Neural cell (in vitro differentiated cells): ENCODE measurements at regions not wholly inside any gene's neighbourhood (a gene's known extent, or its start where the extent isn't known, plus 50 kb on each side); places are given as distances from the start of the nearest gene placed in this dataset.

Experiments used
- H2AFZ ChIP-seq: fragments of 200-600, 300-800 bp; sonication (generic), shearing (Covaris generic); 2 replicates; pipeline ENCODE4 v1.6.0; 2014; ENCODE audit warnings: low read depth, mild to moderate bottlenecking, antibody characterized with exemption, low read length, moderate library complexity
- H3F3A ChIP-seq: fragments of 200-600 bp; shearing (Covaris generic); 2 replicates; pipeline ENCODE4 v1.6.1; 2016; ENCODE audit warnings: mild to moderate bottlenecking, moderate library complexity, mixed read lengths, antibody characterized with exemption, low read length; ENCODE audit not compliant: insufficient read depth, poor library complexity, severe bottlenecking
- H3K27ac ChIP-seq: fragments of 200-600, 300-800 bp; sonication (generic), shearing (Covaris generic); 2 replicates; pipeline ENCODE4 v1.5.1; 2014; ENCODE audit warnings: mild to moderate bottlenecking, low read length, moderate library complexity
- H3K27me3 ChIP-seq: fragments of 300-800, 200-600 bp; sonication (generic), shearing (Covaris generic); 2 replicates; pipeline ENCODE4 v1.6.0; 2014; ENCODE audit warnings: mild to moderate bottlenecking, low read depth, low read length, moderate library complexity; ENCODE audit not compliant: insufficient read depth
- H3K36me3 ChIP-seq: fragments of 300-800, 200-600 bp; sonication (generic), shearing (Covaris generic); 2 replicates; pipeline ENCODE4 v1.5.1; 2014; ENCODE audit warnings: mild to moderate bottlenecking, antibody characterized with exemption, low read length, moderate library complexity; ENCODE audit not compliant: insufficient read depth
- H3K4me2 ChIP-seq: fragments of 300-800, 200-600 bp; sonication (generic), shearing (Covaris generic); 2 replicates; pipeline ENCODE4 v1.6.0; 2014; ENCODE audit warnings: mild to moderate bottlenecking, low read length
- H3K4me3 ChIP-seq: fragments of 300-800, 200-600 bp; sonication (generic), shearing (Covaris generic); 2 replicates; pipeline ENCODE4 v1.5.1; 2014; ENCODE audit warnings: mild to moderate bottlenecking, low read length, moderate library complexity
- H3K79me2 ChIP-seq: fragments of 200-600 bp; shearing (Covaris generic); replicated peaks from 2 replicates; pipeline ENCODE4 v1.6.0; 2014; ENCODE audit warnings: mild to moderate bottlenecking, low read length, moderate library complexity; ENCODE audit not compliant: insufficient read depth
- H3K9ac ChIP-seq: fragments of 300-800, 200-600 bp; sonication (generic), shearing (Covaris generic); 2 replicates; pipeline ENCODE4 v1.6.1; 2016; ENCODE audit warnings: mild to moderate bottlenecking, low read length, mixed read lengths
- H3K9me2 ChIP-seq: fragments of 200-600 bp; shearing (Covaris generic); 2 replicates; pipeline ENCODE4 v1.6.1; 2016; ENCODE audit warnings: mild to moderate bottlenecking, low read length, mixed read lengths; ENCODE audit not compliant: insufficient read depth
- H3K9me3 ChIP-seq: fragments of 200-600, 300-800 bp; sonication (generic), shearing (Covaris generic); 2 replicates; pipeline ENCODE4 v1.6.1; 2016; ENCODE audit warnings: mild to moderate bottlenecking, mixed run types, low read length, moderate library complexity, mixed read lengths
- H4K20me1 ChIP-seq: fragments of 200-600 bp; shearing (Covaris generic); 2 replicates; pipeline ENCODE4 v1.6.1; 2016; ENCODE audit warnings: mild to moderate bottlenecking, mixed run types; ENCODE audit not compliant: insufficient read depth
- EP300 ChIP-seq: fragments of 450-650 bp; conservative IDR thresholded peaks from 2 replicates; pipeline ENCODE4 v1.6.1; 2014; ENCODE audit warnings: antibody characterized with exemption, mild to moderate bottlenecking, moderate library complexity; ENCODE audit not compliant: poor library complexity, severe bottlenecking
- EZH2 ChIP-seq: fragments of 200-600, 300-800 bp; shearing (Covaris generic), sonication (generic); IDR thresholded peaks from 2 replicates; pipeline ENCODE4 v1.6.1; 2014; ENCODE audit warnings: antibody characterized with exemption, low read length, borderline replicate concordance, mild to moderate bottlenecking; ENCODE audit not compliant: insufficient read depth, poor library complexity, severe bottlenecking
- MXI1 ChIP-seq: fragments of 450-650 bp; conservative IDR thresholded peaks from 2 replicates; pipeline ENCODE4 v1.6.1; 2014; ENCODE audit warnings: antibody characterized with exemption, mild to moderate bottlenecking; ENCODE audit not compliant: poor library complexity, severe bottlenecking
- POLR2AphosphoS5 ChIP-seq: IDR thresholded peaks from 2 replicates; pipeline ENCODE4 v1.6.1; 2012
- RAD21 ChIP-seq: fragments of 450-650 bp; conservative IDR thresholded peaks from 2 replicates; pipeline ENCODE4 v1.6.1; 2014; ENCODE audit warnings: antibody characterized with exemption, mild to moderate bottlenecking, moderate library complexity
- SMC3 ChIP-seq: fragments of 450-650 bp; conservative IDR thresholded peaks from 2 replicates; pipeline ENCODE4 v1.6.1; 2014; ENCODE audit warnings: antibody characterized with exemption, mild to moderate bottlenecking, moderate library complexity; ENCODE audit not compliant: poor library complexity
- TAF1 ChIP-seq: IDR thresholded peaks from 2 replicates; pipeline ENCODE4 v1.6.1; 2012; ENCODE audit warnings: low read depth
- TF ChIP-seq, protein P1 (sequence below): IDR thresholded peaks from 2 replicates; pipeline ENCODE4 v1.6.1; 2012; ENCODE audit warnings: borderline replicate concordance
- TF ChIP-seq, protein P2 (sequence below): fragments of 450-650 bp; IDR thresholded peaks from 2 replicates; pipeline ENCODE4 v1.5.1; 2014; ENCODE audit warnings: antibody characterized with exemption, mild to moderate bottlenecking, moderate library complexity; ENCODE audit not compliant: poor library complexity, severe bottlenecking

DNA sequence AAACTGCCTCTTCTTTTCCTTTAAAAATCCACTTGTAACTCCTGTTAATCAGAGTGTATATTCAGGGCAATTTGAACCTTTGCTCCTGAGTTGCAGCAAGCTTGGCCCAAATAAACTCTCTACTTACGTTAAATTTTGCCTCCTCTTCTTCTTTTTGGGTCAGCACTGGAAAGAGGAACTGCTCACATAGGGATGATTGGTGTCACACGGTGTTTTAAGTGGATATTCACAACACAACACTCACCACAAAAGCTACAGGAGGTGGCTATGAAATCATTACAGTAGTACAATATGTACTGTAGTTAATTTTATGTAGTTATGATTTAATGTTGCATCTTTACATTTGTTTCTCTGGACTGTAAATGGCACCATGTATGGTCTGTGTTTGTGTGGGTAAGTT, 96.8 kb upstream of the DOCK9 start:
- no peaks in the 10 kb centered on the region for H3K79me2 ChIP-seq
- H3K4me2 ChIP-seq, result no peak overlapping the region
- H3K27ac ChIP-seq, result no peak overlapping the region
- no peaks in the 10 kb centered on the region for H3F3A ChIP-seq
- no peaks in the 10 kb centered on the region for H3K9me3 ChIP-seq
- no peaks in the 10 kb centered on the region for H3K27me3 ChIP-seq
- no peak overlapping the region for H2AFZ ChIP-seq
- no peaks in the 10 kb centered on the region for H3K9me2 ChIP-seq
- TF ChIP-seq MXI1 (no peak), RAD21 (no peak), EP300 (no peak), POLR2AphosphoS5 (no peak), EZH2 (no peak), SMC3 (no peak), TAF1 (no peak)
- TF ChIP-seq, protein P1, sequence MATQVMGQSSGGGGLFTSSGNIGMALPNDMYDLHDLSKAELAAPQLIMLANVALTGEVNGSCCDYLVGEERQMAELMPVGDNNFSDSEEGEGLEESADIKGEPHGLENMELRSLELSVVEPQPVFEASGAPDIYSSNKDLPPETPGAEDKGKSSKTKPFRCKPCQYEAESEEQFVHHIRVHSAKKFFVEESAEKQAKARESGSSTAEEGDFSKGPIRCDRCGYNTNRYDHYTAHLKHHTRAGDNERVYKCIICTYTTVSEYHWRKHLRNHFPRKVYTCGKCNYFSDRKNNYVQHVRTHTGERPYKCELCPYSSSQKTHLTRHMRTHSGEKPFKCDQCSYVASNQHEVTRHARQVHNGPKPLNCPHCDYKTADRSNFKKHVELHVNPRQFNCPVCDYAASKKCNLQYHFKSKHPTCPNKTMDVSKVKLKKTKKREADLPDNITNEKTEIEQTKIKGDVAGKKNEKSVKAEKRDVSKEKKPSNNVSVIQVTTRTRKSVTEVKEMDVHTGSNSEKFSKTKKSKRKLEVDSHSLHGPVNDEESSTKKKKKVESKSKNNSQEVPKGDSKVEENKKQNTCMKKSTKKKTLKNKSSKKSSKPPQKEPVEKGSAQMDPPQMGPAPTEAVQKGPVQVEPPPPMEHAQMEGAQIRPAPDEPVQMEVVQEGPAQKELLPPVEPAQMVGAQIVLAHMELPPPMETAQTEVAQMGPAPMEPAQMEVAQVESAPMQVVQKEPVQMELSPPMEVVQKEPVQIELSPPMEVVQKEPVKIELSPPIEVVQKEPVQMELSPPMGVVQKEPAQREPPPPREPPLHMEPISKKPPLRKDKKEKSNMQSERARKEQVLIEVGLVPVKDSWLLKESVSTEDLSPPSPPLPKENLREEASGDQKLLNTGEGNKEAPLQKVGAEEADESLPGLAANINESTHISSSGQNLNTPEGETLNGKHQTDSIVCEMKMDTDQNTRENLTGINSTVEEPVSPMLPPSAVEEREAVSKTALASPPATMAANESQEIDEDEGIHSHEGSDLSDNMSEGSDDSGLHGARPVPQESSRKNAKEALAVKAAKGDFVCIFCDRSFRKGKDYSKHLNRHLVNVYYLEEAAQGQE, result no peak
- TF ChIP-seq, protein P2, sequence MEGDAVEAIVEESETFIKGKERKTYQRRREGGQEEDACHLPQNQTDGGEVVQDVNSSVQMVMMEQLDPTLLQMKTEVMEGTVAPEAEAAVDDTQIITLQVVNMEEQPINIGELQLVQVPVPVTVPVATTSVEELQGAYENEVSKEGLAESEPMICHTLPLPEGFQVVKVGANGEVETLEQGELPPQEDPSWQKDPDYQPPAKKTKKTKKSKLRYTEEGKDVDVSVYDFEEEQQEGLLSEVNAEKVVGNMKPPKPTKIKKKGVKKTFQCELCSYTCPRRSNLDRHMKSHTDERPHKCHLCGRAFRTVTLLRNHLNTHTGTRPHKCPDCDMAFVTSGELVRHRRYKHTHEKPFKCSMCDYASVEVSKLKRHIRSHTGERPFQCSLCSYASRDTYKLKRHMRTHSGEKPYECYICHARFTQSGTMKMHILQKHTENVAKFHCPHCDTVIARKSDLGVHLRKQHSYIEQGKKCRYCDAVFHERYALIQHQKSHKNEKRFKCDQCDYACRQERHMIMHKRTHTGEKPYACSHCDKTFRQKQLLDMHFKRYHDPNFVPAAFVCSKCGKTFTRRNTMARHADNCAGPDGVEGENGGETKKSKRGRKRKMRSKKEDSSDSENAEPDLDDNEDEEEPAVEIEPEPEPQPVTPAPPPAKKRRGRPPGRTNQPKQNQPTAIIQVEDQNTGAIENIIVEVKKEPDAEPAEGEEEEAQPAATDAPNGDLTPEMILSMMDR, result no peak
- H3K9ac ChIP-seq, result no peak overlapping the region
- H4K20me1 ChIP-seq, result no peaks in the 10 kb centered on the region
- H3K4me3 ChIP-seq, result no peak overlapping the region
- no peaks in the 10 kb centered on the region for H3K36me3 ChIP-seq

DNA sequence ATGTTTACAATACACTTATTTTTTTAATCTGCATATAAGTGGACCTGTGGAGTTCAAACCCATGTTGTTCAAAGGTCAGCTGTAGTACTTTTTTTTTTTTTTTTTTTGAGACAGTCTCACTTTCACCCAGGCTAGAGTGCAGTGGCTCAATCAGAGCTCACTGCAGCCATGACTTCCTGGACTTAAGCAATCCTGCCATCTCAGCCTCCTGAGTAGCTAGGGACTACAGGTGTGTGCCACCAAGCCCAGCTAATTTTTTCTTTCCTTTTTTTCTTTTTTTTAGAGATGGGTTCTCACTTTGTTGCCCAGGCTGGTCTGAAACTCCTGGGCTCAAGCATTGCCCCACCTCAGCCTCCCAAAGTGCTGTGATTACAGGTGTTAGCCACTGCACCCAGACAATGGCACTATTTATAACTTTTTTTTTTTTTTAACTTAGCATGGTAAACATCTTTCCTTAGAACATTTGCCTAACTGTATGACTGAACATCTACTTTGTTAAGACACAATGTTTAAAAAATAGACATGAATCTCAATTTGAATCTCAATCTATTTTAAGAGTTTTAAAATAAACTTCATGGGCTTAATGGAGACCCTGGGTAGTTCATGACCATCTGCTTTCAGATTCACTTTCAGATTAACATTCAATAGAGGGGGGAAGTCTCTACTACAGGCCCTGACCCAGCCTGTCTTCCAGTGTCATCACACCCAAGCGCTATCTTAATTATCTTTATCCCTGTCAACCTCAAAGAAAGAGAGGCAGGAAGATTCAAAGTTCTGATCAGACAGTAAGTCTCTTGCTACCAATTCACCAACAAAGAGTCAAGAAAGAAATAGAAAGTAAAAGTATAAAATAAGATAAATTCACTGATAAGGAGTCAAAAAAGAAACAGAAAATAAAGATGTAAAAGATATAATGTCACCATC, 97.7 kb upstream of the DOCK9 start:
- Histone ChIP-seq H2AFZ (no peak overlapping the region), H3K4me2 (no peak overlapping the region), H3K9me3 (no peaks in the 10 kb centered on the region), H3K36me3 (no peaks in the 10 kb centered on the region), H3K79me2 (no peaks in the 10 kb centered on the region), H3F3A (no peaks in the 10 kb centered on the region), H3K9ac (no peak overlapping the region), H3K27ac (no peak overlapping the region), H3K9me2 (no peaks in the 10 kb centered on the region), H4K20me1 (no peaks in the 10 kb centered on the region), H3K27me3 (no peaks in the 10 kb centered on the region), H3K4me3 (no peak overlapping the region)
- TF ChIP-seq RAD21, result no peak
